ENCODE measurements at regions not wholly inside any gene's neighbourhood (a gene's known extent, or its start where the extent isn't known, plus 50 kb on each side); places are given as distances from the start of the nearest gene placed in this dataset.
"Not testable (repeated sequence)": the region's sequence is repeated elsewhere in the genome, so short reads cannot be mapped to it uniquely, and the experiment has no call there.

DNA sequence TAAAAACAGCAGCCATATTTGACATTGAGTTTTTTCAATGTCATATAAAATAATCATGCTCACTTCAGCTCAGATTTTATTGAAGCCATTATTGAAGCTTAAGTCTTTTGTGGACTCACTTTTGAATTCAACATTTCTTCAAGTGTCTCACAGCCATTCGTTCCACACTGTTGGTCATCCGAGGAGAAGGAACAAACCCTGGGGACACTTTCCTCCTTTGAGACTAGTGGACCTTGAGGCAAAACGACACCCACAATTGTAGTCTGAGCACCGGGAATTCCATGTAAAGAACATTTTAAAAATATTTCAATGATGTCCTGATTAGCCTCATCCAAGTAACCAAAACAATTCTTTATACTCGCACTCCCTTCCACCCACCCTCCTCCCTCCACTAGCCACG lies 174.7 kb downstream of the CD47 start:
- peaks cover 0 to 6% of the 10 kb centered on the region in 2 experiments for H3K27me3 ChIP-seq (replicated peaks in 1 of 2; ENCODE audit: control insufficient read depth in 2 of 2, extremely low read depth in 1 of 2, insufficient read depth in 2 of 2, low read length in 1 of 2)
- H3K4me3 ChIP-seq (ENCODE audit: control insufficient read depth in 1 of 2, extremely low read depth in 1 of 2, low read length in 1 of 2) = no peak overlapping the region
- no peaks in the 10 kb centered on the region for H3K9me3 Mint-ChIP-seq
- no peaks in the 10 kb centered on the region for H3K9me3 ChIP-seq
- no peak for DNase-seq
- H3K27ac ChIP-seq (ENCODE audit: low read length) = no peak overlapping the region
- no peaks in the 10 kb centered on the region for H3K36me3 Mint-ChIP-seq
- no peak overlapping the region for H3K4me3 Mint-ChIP-seq
- no peaks in the 10 kb centered on the region for H3K36me3 ChIP-seq (ENCODE audit: control insufficient read depth in 2 of 2, extremely low read depth in 1 of 2, insufficient read depth in 1 of 2, low read length in 1 of 2)
- peaks cover 3 to 5% (median 3%) of the 10 kb centered on the region in 3 donors for H3K4me1 Mint-ChIP-seq
- ChIA-PET CTCF (interaction anchor here (0.9 to 1.1 kb wide), 2 partner anchors 11 kb away, joined by 3 to 5 read pairs; no protein-coding TSS in a partner anchor), POLR2A (interaction anchor here in 1 of 2 donors (0.6 kb wide), 2 partner anchors 88 to 392 kb away, joined by 3 read pairs; no protein-coding TSS in a partner anchor)
- no peak overlapping the region for H3K27ac Mint-ChIP-seq
- H3K4me1 ChIP-seq (ENCODE audit: control insufficient read depth in 1 of 2, extremely low read depth in 1 of 2, insufficient read depth in 2 of 2, low read length in 2 of 2) = no peaks in the 10 kb centered on the region
- 92% methylated on average over 3 of the region's 6 CpGs for WGBS (ENCODE audit: insufficient coverage)
- peaks cover 19 to 24% of the 10 kb centered on the region in 2 donors for H3K27me3 Mint-ChIP-seq
- ATAC-seq (replicated peaks in 1 of 4) = no peak

DNA sequence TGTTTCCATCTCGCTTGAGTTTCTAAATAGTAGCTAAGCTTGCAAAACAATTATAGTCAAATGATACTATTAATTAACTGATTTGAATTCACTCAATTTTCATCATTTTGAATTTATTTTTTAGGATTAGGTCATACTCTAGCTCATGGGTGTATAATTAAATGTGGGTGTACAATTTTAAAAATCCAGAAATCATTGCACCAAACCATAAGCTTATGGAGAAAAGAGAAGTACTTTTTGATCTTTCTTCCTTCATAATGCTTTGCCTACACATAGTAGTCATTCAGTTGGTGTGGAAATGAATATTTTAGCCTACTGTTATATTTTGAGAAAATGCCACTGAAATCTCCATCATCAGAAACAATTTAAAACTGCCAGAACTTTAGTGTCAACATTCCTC lies 175.1 kb downstream of the CD47 start:
- no peaks in the 10 kb centered on the region for H3K9me3 Mint-ChIP-seq
- CTCF ChIA-PET = interaction anchor here (0.9 to 1.1 kb wide), 2 partner anchors 12 kb away, joined by 3 to 5 read pairs; no protein-coding TSS in a partner anchor

DNA sequence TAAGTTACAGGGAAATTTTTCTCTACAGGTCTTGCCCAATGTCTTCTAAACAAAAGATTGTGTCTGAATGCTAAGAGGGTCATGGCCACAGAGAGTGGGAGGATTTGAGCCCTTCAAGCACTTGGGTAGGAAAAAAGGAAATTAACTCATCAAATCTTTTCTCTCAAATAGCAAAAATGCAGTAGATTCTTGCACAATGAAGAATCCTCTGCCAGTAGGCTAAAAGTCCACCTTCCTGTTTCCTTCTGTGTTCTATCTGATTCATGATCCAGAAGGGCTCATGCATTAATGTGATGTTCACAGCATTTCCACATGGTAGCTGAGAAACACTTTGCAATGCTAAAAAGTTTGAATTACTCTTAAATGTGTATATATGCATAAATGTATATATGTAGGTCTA lies 177.1 kb downstream of the CD47 start:
- DNase-seq = no peak
- ChIA-PET CTCF (no interaction called here), POLR2A (no interaction called here)
- H3K9me3 Mint-ChIP-seq = no peaks in the 10 kb centered on the region
- ATAC-seq (replicated peaks in 1 of 4) = no peak
- no peak overlapping the region for H3K4me3 Mint-ChIP-seq
- H3K36me3 Mint-ChIP-seq = no peaks in the 10 kb centered on the region
- peaks cover 0 to 5% of the 10 kb centered on the region in 2 experiments for H3K4me1 ChIP-seq (ENCODE audit: control insufficient read depth in 1 of 2, extremely low read depth in 1 of 2, insufficient read depth in 2 of 2, low read length in 2 of 2)
- no peaks in the 10 kb centered on the region for H3K36me3 ChIP-seq (ENCODE audit: control insufficient read depth in 2 of 2, extremely low read depth in 1 of 2, insufficient read depth in 1 of 2, low read length in 1 of 2)
- no peak overlapping the region for H3K4me3 ChIP-seq (ENCODE audit: control insufficient read depth in 1 of 2, extremely low read depth in 1 of 2, low read length in 1 of 2)
- H3K9me3 ChIP-seq = no peaks in the 10 kb centered on the region
- peaks cover 10 to 22% of the 10 kb centered on the region in 2 donors for H3K27me3 Mint-ChIP-seq
- H3K27ac Mint-ChIP-seq = no peak overlapping the region
- H3K27me3 ChIP-seq (replicated peaks in 1 of 2; ENCODE audit: control insufficient read depth in 2 of 2, extremely low read depth in 1 of 2, insufficient read depth in 2 of 2, low read length in 1 of 2) = peaks cover 0 to 2% of the 10 kb centered on the region in 2 experiments
- no peak overlapping the region for H3K27ac ChIP-seq (ENCODE audit: low read length)
- peaks cover 11 to 13% (median 12%) of the 10 kb centered on the region in 3 donors for H3K4me1 Mint-ChIP-seq

More for the DNA sequence above, 175.1 kb downstream of the CD47 start:
- DNase-seq (no peak), ATAC-seq (replicated peaks in 1 of 4) (no peak)
- Mint-ChIP-seq H3K4me3 (no peak overlapping the region), H3K27me3 (peaks cover 15 to 22% of the 10 kb centered on the region in 2 donors), H3K27ac (no peak overlapping the region), H3K4me1 (peaks cover 8% of the 10 kb centered on the region in 3 donors), H3K36me3 (no peaks in the 10 kb centered on the region)
- Histone ChIP-seq H3K4me3 (ENCODE audit: control insufficient read depth in 1 of 2, extremely low read depth in 1 of 2, low read length in 1 of 2) (no peak overlapping the region), H3K27ac (ENCODE audit: low read length) (no peak overlapping the region), H3K9me3 (no peaks in the 10 kb centered on the region), H3K27me3 (replicated peaks in 1 of 2; ENCODE audit: control insufficient read depth in 2 of 2, extremely low read depth in 1 of 2, insufficient read depth in 2 of 2, low read length in 1 of 2) (peaks cover 0 to 6% of the 10 kb centered on the region in 2 experiments), H3K36me3 (ENCODE audit: control insufficient read depth in 2 of 2, extremely low read depth in 1 of 2, insufficient read depth in 1 of 2, low read length in 1 of 2) (no peaks in the 10 kb centered on the region), H3K4me1 (ENCODE audit: control insufficient read depth in 1 of 2, extremely low read depth in 1 of 2, insufficient read depth in 2 of 2, low read length in 2 of 2) (peaks cover 0 to 4% of the 10 kb centered on the region in 2 experiments)
- no CpG with 5 or more reads among the region's 1 CpG for WGBS (ENCODE audit: insufficient coverage)
- POLR2A ChIA-PET = interaction anchor here in 1 of 2 donors (0.6 kb wide), 2 partner anchors 88 to 391 kb away, joined by 3 read pairs; no protein-coding TSS in a partner anchor

DNA sequence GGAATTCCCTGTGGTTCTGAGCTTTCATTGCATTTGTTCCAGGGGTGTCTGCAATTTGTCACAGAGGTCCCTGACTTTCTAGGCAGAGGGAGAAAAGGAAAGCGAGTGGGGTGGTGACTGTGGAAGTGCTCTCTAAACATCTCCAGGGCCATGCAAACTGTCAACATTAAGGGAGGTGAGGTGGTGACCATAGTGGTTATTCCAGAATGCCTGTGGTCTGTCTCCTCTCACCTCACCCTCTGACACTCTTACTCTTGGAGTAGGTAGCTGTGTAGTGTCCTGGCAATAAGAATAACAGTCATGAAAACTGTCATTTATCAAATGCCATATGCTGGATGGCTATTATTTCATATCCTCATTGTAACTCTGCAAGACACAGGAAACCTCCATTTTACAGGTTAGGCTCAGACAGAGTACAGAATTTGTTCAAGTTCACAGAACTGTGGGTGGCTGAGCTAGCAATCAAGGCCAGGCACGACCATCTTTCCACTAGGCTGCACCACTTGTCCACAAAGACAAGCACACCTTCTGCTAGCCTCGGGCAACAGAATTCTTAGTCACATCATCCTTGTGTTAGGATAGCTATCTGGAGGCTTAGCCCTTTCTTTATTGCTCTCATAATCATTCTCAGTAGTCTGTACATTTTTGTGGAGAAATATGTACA lies 179.4 kb downstream of the CD47 start:
- CTCF ChIA-PET = interaction anchor here (0.6 to 0.9 kb wide), 2 partner anchors 243 to 691 kb away, joined by 3 read pairs; no protein-coding TSS in a partner anchor
- POLR2A ChIA-PET = no interaction called here

DNA sequence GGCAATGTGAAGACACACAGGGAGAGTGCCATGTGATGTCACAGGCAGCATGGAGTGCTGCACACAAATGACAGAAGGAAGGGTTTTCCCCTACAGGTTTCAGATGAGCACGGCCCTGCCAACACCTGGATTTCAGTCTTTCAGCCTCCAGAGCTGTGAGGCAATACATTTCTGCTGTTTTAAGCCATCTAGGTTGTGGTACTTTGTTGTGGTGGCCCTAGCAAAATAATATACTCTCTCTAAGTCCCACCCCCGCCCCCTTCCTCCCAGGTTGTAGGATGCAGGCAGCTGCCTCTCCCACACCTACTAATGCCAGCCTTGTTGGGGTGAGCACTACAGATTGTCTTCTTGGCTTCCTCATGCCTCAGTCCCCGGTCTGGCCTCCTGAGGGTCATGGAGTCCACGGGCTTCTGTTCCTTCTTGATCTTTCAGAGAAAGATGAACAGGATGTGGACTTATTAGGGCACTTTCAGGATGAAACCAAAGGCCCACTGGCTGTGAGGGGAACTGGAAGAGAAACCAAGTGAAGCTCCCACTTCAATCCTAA lies 180.0 kb downstream of the CD47 start:
- peaks cover 11 to 13% (median 12%) of the 10 kb centered on the region in 3 donors for H3K4me1 Mint-ChIP-seq
- H3K27ac Mint-ChIP-seq = no peak overlapping the region

More for the DNA sequence above, 179.4 kb downstream of the CD47 start:
- no peak overlapping the region for H3K4me3 ChIP-seq (ENCODE audit: control insufficient read depth in 1 of 2, extremely low read depth in 1 of 2, low read length in 1 of 2)
- Mint-ChIP-seq H3K4me1 (peaks cover 11 to 13% (median 12%) of the 10 kb centered on the region in 3 donors), H3K9me3 (no peaks in the 10 kb centered on the region), H3K36me3 (no peaks in the 10 kb centered on the region), H3K4me3 (no peak overlapping the region), H3K27me3 (peaks cover 0 to 8% of the 10 kb centered on the region in 2 donors), H3K27ac (peak overlapping the region in 1 of 2 donors; percentile 39)
- no peaks in the 10 kb centered on the region for H3K9me3 ChIP-seq
- ATAC-seq (replicated peaks in 1 of 4) = no peak
- no peak overlapping the region for H3K27ac ChIP-seq (ENCODE audit: low read length)
- no peak for DNase-seq
- WGBS (ENCODE audit: insufficient coverage) = no CpG with 5 or more reads among the region's 3 CpGs
- H3K4me1 ChIP-seq (ENCODE audit: control insufficient read depth in 1 of 2, extremely low read depth in 1 of 2, insufficient read depth in 2 of 2, low read length in 2 of 2) = peaks cover 0 to 5% of the 10 kb centered on the region in 2 experiments
- H3K36me3 ChIP-seq (ENCODE audit: control insufficient read depth in 2 of 2, extremely low read depth in 1 of 2, insufficient read depth in 1 of 2, low read length in 1 of 2) = no peaks in the 10 kb centered on the region
- H3K27me3 ChIP-seq (replicated peaks in 1 of 2; ENCODE audit: control insufficient read depth in 2 of 2, extremely low read depth in 1 of 2, insufficient read depth in 2 of 2, low read length in 1 of 2) = no peaks in the 10 kb centered on the region

DNA sequence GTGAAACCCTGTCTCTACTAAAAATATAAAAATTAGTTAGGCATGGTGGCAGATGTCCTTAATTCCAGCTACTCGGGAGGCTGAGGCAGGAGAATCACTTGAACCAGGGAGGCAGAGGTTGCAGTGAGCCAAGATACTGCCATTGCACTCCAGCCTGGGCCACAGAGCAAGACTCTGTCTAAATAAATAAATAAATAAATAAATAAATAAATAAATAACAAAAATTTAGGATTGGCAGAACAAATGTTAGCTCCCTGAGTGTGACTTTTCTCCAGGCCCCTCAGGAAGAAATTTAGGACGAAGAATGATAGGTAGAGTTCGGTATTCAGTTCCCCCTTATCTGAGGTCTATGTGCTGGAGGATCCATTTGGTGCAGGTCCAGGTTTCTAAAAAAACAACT lies 181.2 kb downstream of the CD47 start:
- H3K36me3 Mint-ChIP-seq; H3K4me3 ChIP-seq (ENCODE audit: control insufficient read depth in 1 of 2, extremely low read depth in 1 of 2, low read length in 1 of 2); H3K27ac Mint-ChIP-seq; POLR2A ChIA-PET; H3K27me3 ChIP-seq (replicated peaks in 1 of 2; ENCODE audit: control insufficient read depth in 2 of 2, extremely low read depth in 1 of 2, insufficient read depth in 2 of 2, low read length in 1 of 2); H3K36me3 ChIP-seq (ENCODE audit: control insufficient read depth in 2 of 2, extremely low read depth in 1 of 2, insufficient read depth in 1 of 2, low read length in 1 of 2); DNase-seq; H3K27me3 Mint-ChIP-seq; H3K9me3 ChIP-seq; H3K27ac ChIP-seq (ENCODE audit: low read length); ATAC-seq (replicated peaks in 1 of 4); H3K4me1 ChIP-seq (ENCODE audit: control insufficient read depth in 1 of 2, extremely low read depth in 1 of 2, insufficient read depth in 2 of 2, low read length in 2 of 2); H3K9me3 Mint-ChIP-seq; H3K4me3 Mint-ChIP-seq: not testable (repeated sequence)
- WGBS (ENCODE audit: insufficient coverage) = no CpG with 5 or more reads among the region's 3 CpGs
- H3K4me1 Mint-ChIP-seq = peaks cover 11 to 13% (median 12%) of the 10 kb centered on the region in 3 donors
- CTCF ChIA-PET = interaction anchor here (1.0 to 1.1 kb wide), 2 partner anchors 16 to 673 kb away, joined by 3 read pairs; no protein-coding TSS in a partner anchor

More for the DNA sequence above, 180.0 kb downstream of the CD47 start:
- no peak overlapping the region for H3K4me3 Mint-ChIP-seq
- H3K9me3 ChIP-seq = no peaks in the 10 kb centered on the region
- H3K36me3 Mint-ChIP-seq = no peaks in the 10 kb centered on the region
- ChIA-PET CTCF (interaction anchor here (0.6 to 0.9 kb wide), 2 partner anchors 243 to 691 kb away, joined by 3 read pairs; no protein-coding TSS in a partner anchor), POLR2A (no interaction called here)
- no peaks in the 10 kb centered on the region for H3K27me3 ChIP-seq (replicated peaks in 1 of 2; ENCODE audit: control insufficient read depth in 2 of 2, extremely low read depth in 1 of 2, insufficient read depth in 2 of 2, low read length in 1 of 2)
- H3K36me3 ChIP-seq (ENCODE audit: control insufficient read depth in 2 of 2, extremely low read depth in 1 of 2, insufficient read depth in 1 of 2, low read length in 1 of 2) = no peaks in the 10 kb centered on the region
- no peak overlapping the region for H3K4me3 ChIP-seq (ENCODE audit: control insufficient read depth in 1 of 2, extremely low read depth in 1 of 2, low read length in 1 of 2)
- ATAC-seq (replicated peaks in 1 of 4) (peak in 3 of 4 experiments; percentile 20 to 80 (median 40)), DNase-seq (peak in 9 of 35 experiments; percentile 1 to 32 (median 6))
- WGBS (ENCODE audit: insufficient coverage) = 36% methylated on average over 2 of the region's 4 CpGs
- H3K27me3 Mint-ChIP-seq = peaks cover 0 to 2% of the 10 kb centered on the region in 2 donors
- H3K27ac ChIP-seq (ENCODE audit: low read length) = no peak overlapping the region
- peaks cover 0 to 5% of the 10 kb centered on the region in 2 experiments for H3K4me1 ChIP-seq (ENCODE audit: control insufficient read depth in 1 of 2, extremely low read depth in 1 of 2, insufficient read depth in 2 of 2, low read length in 2 of 2)
- H3K9me3 Mint-ChIP-seq = no peaks in the 10 kb centered on the region
